ENCODE measurements at regions not wholly inside any gene's neighbourhood (a gene's known extent, or its start where the extent isn't known, plus 50 kb on each side); places are given as distances from the start of the nearest gene placed in this dataset.

- no peaks in the 10 kb centered on the region for H3K4me1 ChIP-seq (ENCODE audit: insufficient read depth)
- WGBS, 3 donors: 92 to 97% (median 96%) methylated on average over 4 of the region's 4 CpGs
- intact Hi-C loops (cut with DNase I): no loop called here
- no peak overlapping the region for H3K4me3 ChIP-seq
- no peak for DNase-seq
- TF ChIP-seq, protein P1, sequence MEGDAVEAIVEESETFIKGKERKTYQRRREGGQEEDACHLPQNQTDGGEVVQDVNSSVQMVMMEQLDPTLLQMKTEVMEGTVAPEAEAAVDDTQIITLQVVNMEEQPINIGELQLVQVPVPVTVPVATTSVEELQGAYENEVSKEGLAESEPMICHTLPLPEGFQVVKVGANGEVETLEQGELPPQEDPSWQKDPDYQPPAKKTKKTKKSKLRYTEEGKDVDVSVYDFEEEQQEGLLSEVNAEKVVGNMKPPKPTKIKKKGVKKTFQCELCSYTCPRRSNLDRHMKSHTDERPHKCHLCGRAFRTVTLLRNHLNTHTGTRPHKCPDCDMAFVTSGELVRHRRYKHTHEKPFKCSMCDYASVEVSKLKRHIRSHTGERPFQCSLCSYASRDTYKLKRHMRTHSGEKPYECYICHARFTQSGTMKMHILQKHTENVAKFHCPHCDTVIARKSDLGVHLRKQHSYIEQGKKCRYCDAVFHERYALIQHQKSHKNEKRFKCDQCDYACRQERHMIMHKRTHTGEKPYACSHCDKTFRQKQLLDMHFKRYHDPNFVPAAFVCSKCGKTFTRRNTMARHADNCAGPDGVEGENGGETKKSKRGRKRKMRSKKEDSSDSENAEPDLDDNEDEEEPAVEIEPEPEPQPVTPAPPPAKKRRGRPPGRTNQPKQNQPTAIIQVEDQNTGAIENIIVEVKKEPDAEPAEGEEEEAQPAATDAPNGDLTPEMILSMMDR (IDR thresholded peaks at IDR 0.05): no peak
- no peak for TF ChIP-seq EP300 (IDR thresholded peaks at IDR 0.05)
- TF ChIP-seq POLR2A (IDR thresholded peaks at IDR 0.05): no peak
- H3K36me3 ChIP-seq: no peaks in the 10 kb centered on the region
- H3K27me3 ChIP-seq: no peaks in the 10 kb centered on the region
- H3K27ac ChIP-seq: no peak overlapping the region
- H3K9me3 ChIP-seq: no peaks in the 10 kb centered on the region
Measured at GRCh38 chr2:19541884-19542283, 183.5 kb upstream of the OSR1 start.

DNA sequence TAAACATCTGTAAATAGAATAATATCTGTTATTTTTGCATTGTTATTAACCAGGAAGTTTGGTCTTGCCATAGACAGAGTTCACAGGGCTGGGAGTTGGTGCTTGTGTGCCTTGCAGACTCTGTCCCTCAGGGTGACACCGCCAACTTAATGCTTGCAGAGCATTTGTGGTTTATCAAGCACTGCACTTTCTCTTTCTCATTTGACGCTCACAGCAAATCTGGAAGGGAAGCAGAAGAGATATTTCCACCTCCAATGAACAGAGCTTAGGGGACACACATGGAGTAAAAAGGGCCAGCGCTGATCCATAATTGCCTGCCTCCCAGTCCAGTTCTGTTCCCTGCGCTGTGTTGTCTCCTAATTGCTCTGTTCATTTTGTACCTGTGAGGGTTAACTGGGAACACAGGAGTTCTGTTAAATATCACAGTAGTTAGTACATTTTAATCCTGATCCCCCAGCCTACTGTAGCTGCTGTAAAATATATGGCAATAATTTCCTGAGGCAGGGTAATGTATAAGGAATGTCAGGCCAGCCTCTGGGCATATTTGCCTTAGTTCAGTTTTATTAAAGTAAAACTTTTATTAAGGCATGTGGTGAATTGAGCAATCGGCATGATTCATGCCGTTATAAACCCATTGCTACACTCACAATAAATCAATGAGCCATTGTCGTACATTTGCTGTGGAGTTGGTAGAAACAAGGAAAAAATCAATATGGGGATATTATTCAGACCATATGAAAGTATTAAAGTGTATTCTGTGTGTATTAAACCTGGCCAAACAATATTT lies 182.5 kb upstream of the OSR1 start:
- TF ChIP-seq, protein P1 (IDR thresholded peaks at IDR 0.05): no peak
- TF ChIP-seq POLR2A (IDR thresholded peaks at IDR 0.05) (no peak), EP300 (IDR thresholded peaks at IDR 0.05) (no peak)
- WGBS, 3 donors: 76 to 89% (median 86%) methylated on average over 7 of the region's 7 CpGs
- intact Hi-C loops (cut with DNase I): no loop called here
- H3K4me3 ChIP-seq: no peak overlapping the region
- DNase-seq: no peak
- H3K36me3 ChIP-seq: no peaks in the 10 kb centered on the region
- H3K27ac ChIP-seq: no peak overlapping the region
- H3K9me3 ChIP-seq: no peaks in the 10 kb centered on the region
- H3K4me1 ChIP-seq (ENCODE audit: insufficient read depth): no peaks in the 10 kb centered on the region
- H3K27me3 ChIP-seq: no peaks in the 10 kb centered on the region

GRCh38 chr2:19538411-19538963 lies 180.1 kb upstream of the OSR1 start:
- TF ChIP-seq, protein P1 (IDR thresholded peaks at IDR 0.05): no peak
- TF ChIP-seq POLR2A (IDR thresholded peaks at IDR 0.05) (no peak), EP300 (IDR thresholded peaks at IDR 0.05) (no peak)
- Histone ChIP-seq H3K36me3 (no peaks in the 10 kb centered on the region), H3K27ac (no peak overlapping the region), H3K27me3 (no peaks in the 10 kb centered on the region), H3K4me3 (no peak overlapping the region), H3K9me3 (no peaks in the 10 kb centered on the region), H3K4me1 (ENCODE audit: insufficient read depth) (no peaks in the 10 kb centered on the region)
- no peak for DNase-seq
- 52 to 70% (median 61%) methylated on average over 7 of the region's 7 CpGs for WGBS, 3 donors
- intact Hi-C loops (cut with DNase I): no loop called here

DNA sequence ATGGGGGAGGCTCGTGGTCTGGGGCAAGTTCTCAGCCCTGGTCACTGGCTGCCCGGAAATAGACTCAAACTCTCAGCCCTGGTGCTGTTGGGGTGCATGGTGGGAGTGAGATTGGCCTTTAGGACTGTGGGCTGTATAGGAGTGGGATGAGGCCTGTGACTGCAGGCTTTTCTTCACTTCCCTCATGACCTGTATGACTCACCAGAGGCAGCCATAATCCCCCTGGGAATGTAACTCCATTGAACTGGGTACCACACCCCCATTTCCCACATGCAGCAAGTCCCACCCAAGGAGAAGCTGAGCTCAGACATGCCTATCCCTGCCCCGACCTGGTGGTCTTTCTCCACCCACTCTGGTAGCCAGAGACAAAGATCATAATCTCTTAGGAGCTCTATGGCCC lies 177.7 kb upstream of the OSR1 start:
- DNase-seq: no peak
- Histone ChIP-seq H3K27ac (no peak overlapping the region), H3K9me3 (no peaks in the 10 kb centered on the region), H3K4me3 (no peak overlapping the region), H3K27me3 (no peaks in the 10 kb centered on the region), H3K36me3 (no peaks in the 10 kb centered on the region), H3K4me1 (ENCODE audit: insufficient read depth) (no peaks in the 10 kb centered on the region)
- intact Hi-C loops (cut with DNase I): no loop called here
- 46 to 80% (median 72%) methylated on average over 3 of the region's 3 CpGs for WGBS, 3 donors
- TF ChIP-seq, protein P1 (IDR thresholded peaks at IDR 0.05): no peak
- TF ChIP-seq POLR2A (IDR thresholded peaks at IDR 0.05) (no peak), EP300 (IDR thresholded peaks at IDR 0.05) (no peak)
